ENCODE measurements at regions not wholly inside any gene's neighbourhood (a gene's known extent, or its start where the extent isn't known, plus 50 kb on each side); places are given as distances from the start of the nearest gene placed in this dataset.

DNA sequence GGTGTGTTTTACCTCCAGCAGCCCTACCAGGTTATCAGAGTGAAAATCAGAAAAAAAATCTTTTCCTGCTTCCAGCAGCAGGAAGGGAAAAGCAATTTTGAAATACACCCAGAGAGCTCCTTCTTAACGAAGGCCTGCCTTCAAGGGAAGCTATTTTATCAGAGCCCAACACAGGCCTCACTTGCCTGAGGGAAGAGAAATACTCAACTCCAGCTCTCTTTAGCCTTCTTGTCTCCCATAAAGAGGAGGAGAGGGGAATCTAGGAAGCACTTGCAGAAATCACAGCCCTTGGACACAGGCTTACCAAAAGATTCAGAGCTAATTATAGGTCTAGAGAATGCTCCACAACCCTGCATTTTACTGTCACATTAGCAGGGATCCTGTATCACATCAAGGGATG lies 896.1 kb upstream of the CNTNAP5 start:
- TF ChIP-seq, protein P1, sequence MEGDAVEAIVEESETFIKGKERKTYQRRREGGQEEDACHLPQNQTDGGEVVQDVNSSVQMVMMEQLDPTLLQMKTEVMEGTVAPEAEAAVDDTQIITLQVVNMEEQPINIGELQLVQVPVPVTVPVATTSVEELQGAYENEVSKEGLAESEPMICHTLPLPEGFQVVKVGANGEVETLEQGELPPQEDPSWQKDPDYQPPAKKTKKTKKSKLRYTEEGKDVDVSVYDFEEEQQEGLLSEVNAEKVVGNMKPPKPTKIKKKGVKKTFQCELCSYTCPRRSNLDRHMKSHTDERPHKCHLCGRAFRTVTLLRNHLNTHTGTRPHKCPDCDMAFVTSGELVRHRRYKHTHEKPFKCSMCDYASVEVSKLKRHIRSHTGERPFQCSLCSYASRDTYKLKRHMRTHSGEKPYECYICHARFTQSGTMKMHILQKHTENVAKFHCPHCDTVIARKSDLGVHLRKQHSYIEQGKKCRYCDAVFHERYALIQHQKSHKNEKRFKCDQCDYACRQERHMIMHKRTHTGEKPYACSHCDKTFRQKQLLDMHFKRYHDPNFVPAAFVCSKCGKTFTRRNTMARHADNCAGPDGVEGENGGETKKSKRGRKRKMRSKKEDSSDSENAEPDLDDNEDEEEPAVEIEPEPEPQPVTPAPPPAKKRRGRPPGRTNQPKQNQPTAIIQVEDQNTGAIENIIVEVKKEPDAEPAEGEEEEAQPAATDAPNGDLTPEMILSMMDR (IDR thresholded peaks at IDR 0.05), result no peak
- TF ChIP-seq POLR2A (IDR thresholded peaks at IDR 0.05) (no peak), EP300 (IDR thresholded peaks at IDR 0.05) (no peak)

Measured in ovary (tissue), 3 donors.